Liver (tissue), 3 donors: ENCODE measurements at regions not wholly inside any gene's neighbourhood (a gene's known extent, or its start where the extent isn't known, plus 50 kb on each side); places are given as distances from the start of the nearest gene placed in this dataset.

ENCODE experiments used
- ATF3 ChIP-seq: IDR thresholded peaks from 2 replicates; pipeline ENCODE4 v1.6.1; 2016; ENCODE audit warnings: antibody characterized with exemption
- CTCF ChIP-seq: fragments of 150-350 bp; IDR thresholded peaks from 2 replicates; pipeline ENCODE4 v1.5.1; 2017; ENCODE audit warnings: improper control_type of control experiment, low read depth, low read length; ENCODE audit not compliant: missing input control
- EGR1 ChIP-seq, 2 donors: IDR thresholded peaks; 2 replicates each; pipeline ENCODE4 v1.6.1; 2016 to 2018; ENCODE audit warnings: antibody characterized with exemption in 2 of 2, low read depth in 2 of 2
- GABPA ChIP-seq, 2 donors: IDR thresholded peaks in 1 of 2; conservative IDR thresholded peaks in 1 of 2; 2 replicates each; pipeline ENCODE4 v1.6.1; 2016; ENCODE audit warnings: antibody characterized with exemption in 2 of 2, mild to moderate bottlenecking in 1 of 2, moderate library complexity in 1 of 2
- HNF4A ChIP-seq, 2 donors: conservative IDR thresholded peaks; 2 replicates each; pipeline ENCODE4 v1.6.1; 2016; ENCODE audit warnings: antibody characterized with exemption in 2 of 2, mild to moderate bottlenecking in 2 of 2
- NR2F2 ChIP-seq: IDR thresholded peaks from 2 replicates; pipeline ENCODE4 v1.6.1; 2016; ENCODE audit warnings: antibody characterized with exemption
- RAD21 ChIP-seq, 2 donors: IDR thresholded peaks; 2 replicates each; pipeline ENCODE4 v1.6.1; 2016; ENCODE audit warnings: antibody characterized with exemption in 2 of 2, mild to moderate bottlenecking in 2 of 2
- ZBTB33 ChIP-seq: IDR thresholded peaks from 2 replicates; pipeline ENCODE4 v1.6.1; 2016; ENCODE audit warnings: antibody characterized with exemption
- TF ChIP-seq, protein P1 (sequence below): IDR thresholded peaks from 2 replicates; pipeline ENCODE4 v1.6.1; 2016; ENCODE audit warnings: antibody characterized with exemption, mild to moderate bottlenecking
- donor health status: healthy.
- donor health status: healthy.

DNA sequence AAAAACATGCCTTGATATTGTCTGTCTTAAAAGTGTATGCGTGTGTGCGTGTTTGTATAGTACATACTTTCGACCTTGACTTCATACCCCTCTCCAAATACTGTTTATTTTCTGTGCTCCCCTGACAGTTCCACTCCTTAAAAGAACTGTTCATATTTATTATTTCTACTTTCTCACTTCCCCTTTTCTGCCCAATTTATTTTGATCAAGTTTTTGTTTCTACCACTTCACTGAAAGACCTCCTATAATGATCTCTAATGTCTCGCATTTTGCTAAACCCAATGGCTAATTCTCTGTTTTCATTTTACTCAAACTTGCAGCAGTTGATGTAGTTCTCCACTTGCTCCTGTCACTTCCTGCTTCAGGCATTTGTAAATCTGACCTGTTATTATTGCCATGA is 426.1 kb upstream of the KLF12 start:
- TF ChIP-seq CTCF (no peak), EGR1 (IDR thresholded peaks at IDR 0.05; ENCODE audit: low read depth in 2 of 2) (no peak), ZBTB33 (no peak), GABPA (IDR thresholded peaks at IDR 0.05 in 1 of 2, conservative IDR thresholded peaks at IDR 0.05 in 1 of 2) (no peak), NR2F2 (no peak), HNF4A (conservative IDR thresholded peaks at IDR 0.05) (no peak), ATF3 (no peak), RAD21 (IDR thresholded peaks at IDR 0.05) (no peak)
- TF ChIP-seq, protein P1, sequence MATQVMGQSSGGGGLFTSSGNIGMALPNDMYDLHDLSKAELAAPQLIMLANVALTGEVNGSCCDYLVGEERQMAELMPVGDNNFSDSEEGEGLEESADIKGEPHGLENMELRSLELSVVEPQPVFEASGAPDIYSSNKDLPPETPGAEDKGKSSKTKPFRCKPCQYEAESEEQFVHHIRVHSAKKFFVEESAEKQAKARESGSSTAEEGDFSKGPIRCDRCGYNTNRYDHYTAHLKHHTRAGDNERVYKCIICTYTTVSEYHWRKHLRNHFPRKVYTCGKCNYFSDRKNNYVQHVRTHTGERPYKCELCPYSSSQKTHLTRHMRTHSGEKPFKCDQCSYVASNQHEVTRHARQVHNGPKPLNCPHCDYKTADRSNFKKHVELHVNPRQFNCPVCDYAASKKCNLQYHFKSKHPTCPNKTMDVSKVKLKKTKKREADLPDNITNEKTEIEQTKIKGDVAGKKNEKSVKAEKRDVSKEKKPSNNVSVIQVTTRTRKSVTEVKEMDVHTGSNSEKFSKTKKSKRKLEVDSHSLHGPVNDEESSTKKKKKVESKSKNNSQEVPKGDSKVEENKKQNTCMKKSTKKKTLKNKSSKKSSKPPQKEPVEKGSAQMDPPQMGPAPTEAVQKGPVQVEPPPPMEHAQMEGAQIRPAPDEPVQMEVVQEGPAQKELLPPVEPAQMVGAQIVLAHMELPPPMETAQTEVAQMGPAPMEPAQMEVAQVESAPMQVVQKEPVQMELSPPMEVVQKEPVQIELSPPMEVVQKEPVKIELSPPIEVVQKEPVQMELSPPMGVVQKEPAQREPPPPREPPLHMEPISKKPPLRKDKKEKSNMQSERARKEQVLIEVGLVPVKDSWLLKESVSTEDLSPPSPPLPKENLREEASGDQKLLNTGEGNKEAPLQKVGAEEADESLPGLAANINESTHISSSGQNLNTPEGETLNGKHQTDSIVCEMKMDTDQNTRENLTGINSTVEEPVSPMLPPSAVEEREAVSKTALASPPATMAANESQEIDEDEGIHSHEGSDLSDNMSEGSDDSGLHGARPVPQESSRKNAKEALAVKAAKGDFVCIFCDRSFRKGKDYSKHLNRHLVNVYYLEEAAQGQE: no peak
